ENCODE measurements at regions not wholly inside any gene's neighbourhood (a gene's known extent, or its start where the extent isn't known, plus 50 kb on each side); places are given as distances from the start of the nearest gene placed in this dataset.

- no peak for DNase-seq (ENCODE audit: low spot score)
Observed at GRCh38 chr9:90539286-90539685, 103.3 kb downstream of the DIRAS2 start.

GRCh38 chr9:90540734-90541133 is 101.9 kb downstream of the DIRAS2 start:
- DNase-seq (ENCODE audit: low spot score) = no peak

GRCh38 chr9:90544488-90544887 is 98.1 kb downstream of the DIRAS2 start:
- no peak for DNase-seq (ENCODE audit: low spot score)

- no peak for DNase-seq (ENCODE audit: low spot score)
Observed at GRCh38 chr9:90546200-90546599, 96.4 kb downstream of the DIRAS2 start.

- DNase-seq (ENCODE audit: low spot score) = no peak
Observed at GRCh38 chr9:90547896-90548295, 94.7 kb downstream of the DIRAS2 start.

GRCh38 chr9:90552317-90552716 is 90.3 kb downstream of the DIRAS2 start:
- no peak for DNase-seq (ENCODE audit: low spot score)

GRCh38 chr9:90555351-90556057 is 87.1 kb downstream of the DIRAS2 start:
- DNase-seq (ENCODE audit: low spot score) = no peak

GRCh38 chr9:90556897-90557675 is 85.5 kb downstream of the DIRAS2 start:
- DNase-seq (ENCODE audit: low spot score) = no peak

GRCh38 chr9:90559075-90560073 is 83.2 kb downstream of the DIRAS2 start:
- DNase-seq (ENCODE audit: low spot score) = no peak
